ENCODE measurements at regions not wholly inside any gene's neighbourhood (a gene's known extent, or its start where the extent isn't known, plus 50 kb on each side); places are given as distances from the start of the nearest gene placed in this dataset.

DNA sequence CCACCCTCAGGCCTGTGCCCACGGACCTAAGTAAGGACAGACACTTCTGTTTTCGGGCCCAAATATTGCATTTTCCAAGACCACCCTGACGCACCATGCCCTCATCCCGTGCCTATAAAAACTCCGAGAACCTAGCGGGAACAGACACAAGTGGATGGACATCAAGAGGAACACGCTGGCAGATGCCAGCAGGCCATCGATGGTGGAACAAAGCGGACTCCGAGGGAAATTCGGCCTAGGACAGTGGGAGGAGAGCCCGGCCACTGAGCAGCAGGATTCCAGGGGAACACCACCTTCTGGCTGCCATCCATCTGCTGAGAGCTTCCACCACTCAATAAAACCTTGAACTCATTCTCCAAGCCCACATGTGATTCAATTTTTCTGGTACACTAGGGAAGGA, 243.6 kb upstream of the ZWINT start:
- no peak overlapping the region for H3K4me3 ChIP-seq (ENCODE audit: low read depth, low read length)
- no peaks in the 10 kb centered on the region for H3K27me3 ChIP-seq (ENCODE audit: insufficient read depth, low read length)
- H3K4me1 ChIP-seq (ENCODE audit: control insufficient read depth, insufficient read depth, low read length, unreplicated experiment): no peaks in the 10 kb centered on the region
- no peak overlapping the region for H2AFZ ChIP-seq (ENCODE audit: low read length, unreplicated experiment)
- H3K79me2 ChIP-seq (ENCODE audit: control insufficient read depth, insufficient read depth, low read length, unreplicated experiment): no peaks in the 10 kb centered on the region
- H3K36me3 ChIP-seq (ENCODE audit: insufficient read depth, low read length): no peaks in the 10 kb centered on the region
- no peak overlapping the region for H3K27ac ChIP-seq (ENCODE audit: low read depth, low read length)

DNA sequence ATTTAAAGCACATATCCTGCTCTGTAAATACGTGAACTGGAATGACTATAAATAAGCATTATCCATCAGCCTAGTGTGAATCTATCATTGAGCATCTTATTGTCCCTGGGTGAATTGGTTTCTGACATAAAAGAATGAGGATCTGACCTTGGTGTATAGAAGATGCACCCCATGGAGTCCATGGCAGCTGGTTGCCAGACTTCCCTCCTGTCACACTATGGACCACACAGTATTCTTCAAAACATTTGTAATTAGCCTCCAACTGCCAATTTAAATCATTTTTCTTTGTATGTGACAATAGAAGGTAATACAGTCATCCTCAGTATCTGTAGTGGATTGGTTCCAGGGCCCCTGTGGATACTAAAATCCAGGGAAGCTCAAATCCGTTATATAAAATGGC, 238.1 kb upstream of the ZWINT start:
- H3K27me3 ChIP-seq (ENCODE audit: insufficient read depth, low read length): no peaks in the 10 kb centered on the region
- no peaks in the 10 kb centered on the region for H3K4me1 ChIP-seq (ENCODE audit: control insufficient read depth, insufficient read depth, low read length, unreplicated experiment)
- no peak overlapping the region for H2AFZ ChIP-seq (ENCODE audit: low read length, unreplicated experiment)
- H3K4me3 ChIP-seq (ENCODE audit: low read depth, low read length): no peak overlapping the region
- H3K79me2 ChIP-seq (ENCODE audit: control insufficient read depth, insufficient read depth, low read length, unreplicated experiment): no peaks in the 10 kb centered on the region
- no peaks in the 10 kb centered on the region for H3K36me3 ChIP-seq (ENCODE audit: insufficient read depth, low read length)
- no peak overlapping the region for H3K27ac ChIP-seq (ENCODE audit: low read depth, low read length)

DNA sequence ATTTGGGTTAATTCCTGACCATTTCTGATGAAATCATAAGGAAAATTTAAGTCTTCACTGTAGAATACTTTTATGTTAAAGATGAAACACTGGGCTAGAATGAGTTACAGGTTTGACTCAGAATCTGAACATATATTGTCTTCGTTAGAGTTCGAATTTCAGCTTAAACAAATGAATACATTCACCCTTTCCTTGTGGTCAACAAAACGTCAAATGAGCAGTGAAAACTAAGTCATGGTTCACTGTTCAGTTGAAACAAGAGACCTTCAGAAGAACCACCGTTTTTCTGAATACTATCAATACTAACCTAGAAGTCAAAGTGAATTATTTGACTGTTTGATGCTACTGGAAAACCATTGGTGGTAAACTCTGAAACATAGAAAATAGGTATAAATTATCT, 235.2 kb upstream of the ZWINT start:
- Histone ChIP-seq H3K36me3 (ENCODE audit: insufficient read depth, low read length) (no peaks in the 10 kb centered on the region), H3K27me3 (ENCODE audit: insufficient read depth, low read length) (no peaks in the 10 kb centered on the region), H3K4me1 (ENCODE audit: control insufficient read depth, insufficient read depth, low read length, unreplicated experiment) (no peaks in the 10 kb centered on the region), H3K79me2 (ENCODE audit: control insufficient read depth, insufficient read depth, low read length, unreplicated experiment) (no peaks in the 10 kb centered on the region), H3K4me3 (ENCODE audit: low read depth, low read length) (no peak overlapping the region), H2AFZ (ENCODE audit: low read length, unreplicated experiment) (no peak overlapping the region), H3K27ac (ENCODE audit: low read depth, low read length) (no peak overlapping the region)

DNA sequence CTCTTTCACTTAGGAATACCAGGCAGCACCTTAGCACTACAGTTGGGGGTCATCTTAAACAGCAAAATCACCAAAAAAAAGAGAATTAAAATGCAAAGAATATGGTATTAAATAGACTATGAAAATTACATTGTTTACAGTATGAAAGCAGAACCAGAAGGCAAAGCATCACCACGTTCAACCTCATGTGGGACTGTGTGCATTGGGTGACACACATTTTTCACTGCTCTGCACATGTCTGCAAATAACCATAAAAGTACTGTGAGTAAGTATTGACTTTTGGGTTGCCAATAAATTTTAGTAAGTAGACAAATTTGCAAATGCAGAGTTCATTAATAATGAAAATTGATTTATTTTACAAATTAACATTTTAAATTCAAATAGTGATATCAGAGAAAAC, 232.1 kb upstream of the ZWINT start:
- H3K27ac ChIP-seq (ENCODE audit: low read depth, low read length): no peak overlapping the region
- no peaks in the 10 kb centered on the region for H3K79me2 ChIP-seq (ENCODE audit: control insufficient read depth, insufficient read depth, low read length, unreplicated experiment)
- H3K4me1 ChIP-seq (ENCODE audit: control insufficient read depth, insufficient read depth, low read length, unreplicated experiment): no peaks in the 10 kb centered on the region
- no peaks in the 10 kb centered on the region for H3K27me3 ChIP-seq (ENCODE audit: insufficient read depth, low read length)
- no peak overlapping the region for H3K4me3 ChIP-seq (ENCODE audit: low read depth, low read length)
- H3K36me3 ChIP-seq (ENCODE audit: insufficient read depth, low read length): no peaks in the 10 kb centered on the region
- H2AFZ ChIP-seq (ENCODE audit: low read length, unreplicated experiment): no peak overlapping the region

DNA sequence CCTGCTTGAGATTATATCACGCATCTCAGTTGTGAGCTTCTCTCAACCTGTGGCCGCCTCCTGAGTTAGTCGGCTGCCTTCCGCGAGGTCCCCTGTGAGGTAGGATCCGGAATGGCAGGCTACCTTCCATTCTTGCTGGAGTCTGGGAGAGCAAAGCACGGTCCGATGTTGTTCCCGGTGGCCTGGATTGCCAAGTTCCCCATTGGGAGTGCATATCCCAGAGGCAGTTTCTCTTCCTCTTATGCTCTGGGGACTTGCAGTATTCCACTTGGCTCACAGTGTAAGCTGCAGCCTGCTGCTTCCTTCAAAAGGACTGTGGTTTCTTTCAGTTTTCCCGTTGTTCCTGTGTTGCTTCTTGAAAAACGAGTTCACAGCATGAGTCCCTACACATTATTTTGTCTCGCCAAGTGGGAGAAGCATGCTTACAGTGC, 225.4 kb upstream of the ZWINT start:
- Histone ChIP-seq H3K4me1 (ENCODE audit: control insufficient read depth, insufficient read depth, low read length, unreplicated experiment) (no peaks in the 10 kb centered on the region), H3K27me3 (ENCODE audit: insufficient read depth, low read length) (no peaks in the 10 kb centered on the region), H3K79me2 (ENCODE audit: control insufficient read depth, insufficient read depth, low read length, unreplicated experiment) (no peaks in the 10 kb centered on the region), H3K36me3 (ENCODE audit: insufficient read depth, low read length) (no peaks in the 10 kb centered on the region), H3K4me3 (ENCODE audit: low read depth, low read length) (no peak overlapping the region), H3K27ac (ENCODE audit: low read depth, low read length) (no peak overlapping the region), H2AFZ (ENCODE audit: low read length, unreplicated experiment) (no peak overlapping the region)

DNA sequence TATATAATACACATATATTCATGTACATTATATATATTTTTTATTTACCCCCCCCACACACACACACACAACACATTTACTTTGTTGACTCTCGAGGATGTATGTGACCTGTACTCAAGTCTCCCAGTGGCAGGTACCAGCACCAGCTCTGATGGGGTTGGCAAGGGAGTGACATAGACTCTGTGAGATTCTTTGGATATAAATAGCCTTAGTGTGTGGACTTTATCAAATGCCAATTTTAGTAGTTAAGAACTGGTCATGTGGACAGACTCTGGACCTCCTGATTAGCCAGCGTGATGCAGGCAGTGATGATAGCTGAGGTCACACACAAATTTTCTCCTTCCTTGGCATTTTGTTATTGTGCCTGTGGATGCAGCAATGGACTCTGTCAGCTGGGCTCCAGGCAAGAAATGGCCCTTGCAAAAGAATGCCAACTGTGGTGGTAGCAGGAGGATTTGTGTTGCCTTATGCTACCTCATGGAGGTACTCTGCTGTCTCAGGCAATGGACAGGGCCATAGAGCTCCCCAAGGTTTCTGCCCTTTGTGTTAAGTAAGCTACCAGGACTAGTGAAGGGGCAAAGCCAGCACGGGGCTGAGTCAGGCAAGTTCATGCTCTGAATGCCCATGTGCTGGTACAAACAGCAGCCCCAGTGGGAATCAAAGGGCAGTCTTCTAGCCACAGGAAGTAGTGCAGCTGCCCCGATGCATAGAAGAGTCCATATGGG, 224.6 kb upstream of the ZWINT start:
- Histone ChIP-seq H3K79me2 (ENCODE audit: control insufficient read depth, insufficient read depth, low read length, unreplicated experiment) (no peaks in the 10 kb centered on the region), H3K27me3 (ENCODE audit: insufficient read depth, low read length) (no peaks in the 10 kb centered on the region), H3K27ac (ENCODE audit: low read depth, low read length) (no peak overlapping the region), H2AFZ (ENCODE audit: low read length, unreplicated experiment) (no peak overlapping the region), H3K36me3 (ENCODE audit: insufficient read depth, low read length) (no peaks in the 10 kb centered on the region), H3K4me1 (ENCODE audit: control insufficient read depth, insufficient read depth, low read length, unreplicated experiment) (no peaks in the 10 kb centered on the region), H3K4me3 (ENCODE audit: low read depth, low read length) (no peak overlapping the region)

GRCh38 chr10:56583316-56583715, 222.3 kb upstream of the ZWINT start:
- no peaks in the 10 kb centered on the region for H3K79me2 ChIP-seq (ENCODE audit: control insufficient read depth, insufficient read depth, low read length, unreplicated experiment)
- H3K36me3 ChIP-seq (ENCODE audit: insufficient read depth, low read length): no peaks in the 10 kb centered on the region
- H3K27ac ChIP-seq (ENCODE audit: low read depth, low read length): no peak overlapping the region
- no peak overlapping the region for H3K4me3 ChIP-seq (ENCODE audit: low read depth, low read length)
- no peaks in the 10 kb centered on the region for H3K4me1 ChIP-seq (ENCODE audit: control insufficient read depth, insufficient read depth, low read length, unreplicated experiment)
- H2AFZ ChIP-seq (ENCODE audit: low read length, unreplicated experiment): no peak overlapping the region
- H3K27me3 ChIP-seq (ENCODE audit: insufficient read depth, low read length): no peaks in the 10 kb centered on the region

DNA sequence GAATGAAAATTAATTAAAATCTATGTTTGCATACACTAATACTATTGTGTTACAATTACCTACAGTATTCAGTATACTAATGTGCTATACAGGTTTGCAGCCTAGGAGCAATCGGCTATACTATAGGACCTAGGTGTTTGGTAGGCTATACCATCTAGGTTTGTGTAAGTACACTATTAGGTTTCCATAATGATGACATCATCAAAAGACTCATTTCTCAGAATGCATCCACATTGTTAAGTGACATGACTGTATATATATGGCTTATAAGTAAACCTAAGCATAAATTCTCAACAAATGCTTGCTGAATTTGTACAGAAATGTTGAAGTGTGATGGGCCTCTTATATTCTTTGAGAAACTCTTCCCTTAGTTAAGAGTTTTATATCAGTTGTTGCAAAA, 206.5 kb upstream of the ZWINT start:
- Histone ChIP-seq H3K79me2 (ENCODE audit: control insufficient read depth, insufficient read depth, low read length, unreplicated experiment) (no peaks in the 10 kb centered on the region), H2AFZ (ENCODE audit: low read length, unreplicated experiment) (no peak overlapping the region), H3K4me3 (ENCODE audit: low read depth, low read length) (no peak overlapping the region), H3K27ac (ENCODE audit: low read depth, low read length) (no peak overlapping the region), H3K27me3 (ENCODE audit: insufficient read depth, low read length) (no peaks in the 10 kb centered on the region), H3K36me3 (ENCODE audit: insufficient read depth, low read length) (no peaks in the 10 kb centered on the region), H3K4me1 (ENCODE audit: control insufficient read depth, insufficient read depth, low read length, unreplicated experiment) (no peaks in the 10 kb centered on the region)

- Histone ChIP-seq H2AFZ (ENCODE audit: low read length, unreplicated experiment) (no peak overlapping the region), H3K27ac (ENCODE audit: low read depth, low read length) (no peak overlapping the region), H3K4me3 (ENCODE audit: low read depth, low read length) (no peak overlapping the region), H3K4me1 (ENCODE audit: control insufficient read depth, insufficient read depth, low read length, unreplicated experiment) (no peaks in the 10 kb centered on the region), H3K79me2 (ENCODE audit: control insufficient read depth, insufficient read depth, low read length, unreplicated experiment) (no peaks in the 10 kb centered on the region), H3K27me3 (ENCODE audit: insufficient read depth, low read length) (no peaks in the 10 kb centered on the region), H3K36me3 (ENCODE audit: insufficient read depth, low read length) (no peaks in the 10 kb centered on the region)
These were observed 200.3 kb upstream of the ZWINT start for GRCh38 chr10:56561336-56561735.

DNA sequence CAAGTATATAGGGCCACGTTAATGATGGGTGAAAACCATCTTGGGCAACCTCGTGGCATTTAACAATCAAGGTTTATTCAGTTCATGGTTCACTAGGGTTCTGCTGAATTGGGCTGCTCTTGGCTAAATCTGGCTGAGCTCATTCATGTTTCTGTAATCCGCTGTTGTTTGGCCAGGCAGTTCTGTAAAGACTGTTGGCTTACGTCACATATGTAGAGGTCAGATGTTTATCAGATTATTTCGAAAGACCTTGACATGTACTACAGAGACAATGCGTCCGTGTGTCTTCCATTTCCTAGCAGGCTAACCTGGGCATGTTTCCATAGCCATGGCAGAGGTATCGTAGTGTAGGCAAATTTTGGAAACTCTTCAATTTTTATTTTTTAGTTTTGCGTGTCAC, 190.0 kb upstream of the ZWINT start:
- Histone ChIP-seq H3K27ac (ENCODE audit: low read depth, low read length) (no peak overlapping the region), H3K4me3 (ENCODE audit: low read depth, low read length) (no peak overlapping the region), H3K79me2 (ENCODE audit: control insufficient read depth, insufficient read depth, low read length, unreplicated experiment) (no peaks in the 10 kb centered on the region), H3K36me3 (ENCODE audit: insufficient read depth, low read length) (no peaks in the 10 kb centered on the region), H3K27me3 (ENCODE audit: insufficient read depth, low read length) (no peaks in the 10 kb centered on the region), H2AFZ (ENCODE audit: low read length, unreplicated experiment) (no peak overlapping the region), H3K4me1 (ENCODE audit: control insufficient read depth, insufficient read depth, low read length, unreplicated experiment) (no peaks in the 10 kb centered on the region)

GRCh38 chr10:56547163-56547562, 186.1 kb upstream of the ZWINT start:
- Histone ChIP-seq H3K79me2 (ENCODE audit: control insufficient read depth, insufficient read depth, low read length, unreplicated experiment) (no peaks in the 10 kb centered on the region), H3K27me3 (ENCODE audit: insufficient read depth, low read length) (no peaks in the 10 kb centered on the region), H3K36me3 (ENCODE audit: insufficient read depth, low read length) (no peaks in the 10 kb centered on the region), H2AFZ (ENCODE audit: low read length, unreplicated experiment) (no peak overlapping the region), H3K4me1 (ENCODE audit: control insufficient read depth, insufficient read depth, low read length, unreplicated experiment) (no peaks in the 10 kb centered on the region), H3K4me3 (ENCODE audit: low read depth, low read length) (no peak overlapping the region), H3K27ac (ENCODE audit: low read depth, low read length) (no peak overlapping the region)

Data from ACC112 (cell line).